Left ventricle myocardium inferior (tissue), 1 donor: ENCODE measurements at regions not wholly inside any gene's neighbourhood (a gene's known extent, or its start where the extent isn't known, plus 50 kb on each side); places are given as distances from the start of the nearest gene placed in this dataset.

ENCODE experiments used
- DNase-seq: peaks from one replicate; pipeline ENCODE4 v3.0.0-alpha.2; 2020
- H3K27ac ChIP-seq: fragments of 200-600 bp; replicated peaks from 2 replicates; pipeline ENCODE4 v1.8.0; 2021
- H3K27me3 ChIP-seq: fragments of 200-600 bp; 2 replicates; pipeline ENCODE4 v1.8.0; 2021; ENCODE audit warnings: low read depth
- H3K36me3 ChIP-seq: fragments of 200-600 bp; 2 replicates; pipeline ENCODE4 v1.8.0; 2021
- H3K4me1 ChIP-seq: fragments of 200-600 bp; 2 replicates; pipeline ENCODE4 v1.8.0; 2021
- H3K4me3 ChIP-seq: fragments of 200-600 bp; 2 replicates; pipeline ENCODE4 v1.8.0; 2021; ENCODE audit warnings: mild to moderate bottlenecking, moderate library complexity
- H3K9me3 ChIP-seq: fragments of 200-600 bp; replicated peaks from 2 replicates; pipeline ENCODE4 v1.8.0; 2021
- intact Hi-C: fragments of 100-400 bp; cut with micrococcal nuclease; formaldehyde crosslinking; loops from one replicate; pipeline ENCODE4 v1.11.0; 2022
- TF ChIP-seq, protein P1 (sequence below): fragments of 200-600 bp; IDR thresholded peaks from 2 replicates; pipeline ENCODE4 v1.8.0; 2021; ENCODE audit warnings: antibody characterized with exemption, mild to moderate bottlenecking, borderline replicate concordance
- donor health status: DM: no; HTN: yes; CAD: no; lungs with severe emphysema.

DNA sequence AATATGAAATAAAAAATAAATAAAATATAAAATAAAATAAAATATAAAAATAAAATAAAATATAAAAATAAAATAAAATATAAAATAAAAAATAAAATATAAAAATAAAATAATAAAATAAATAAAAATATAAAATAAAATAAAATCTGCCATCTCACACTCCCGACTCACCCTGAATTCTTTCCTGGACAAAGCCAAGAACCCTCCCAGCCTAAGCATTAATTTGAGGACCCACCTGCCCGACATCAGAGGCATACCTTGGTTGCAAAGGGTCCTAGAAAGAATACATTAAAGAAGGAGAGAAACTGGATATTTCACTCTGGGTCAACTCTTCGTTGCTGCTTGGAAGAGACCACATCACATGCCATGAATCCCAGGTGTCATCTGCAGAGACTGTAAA is 138.3 kb downstream of the CRLF2 start:
- H3K36me3 ChIP-seq = no peaks in the 10 kb centered on the region
- H3K27ac ChIP-seq = no peak overlapping the region
- peaks cover 26% of the 10 kb centered on the region for H3K9me3 ChIP-seq
- TF ChIP-seq, protein P1, sequence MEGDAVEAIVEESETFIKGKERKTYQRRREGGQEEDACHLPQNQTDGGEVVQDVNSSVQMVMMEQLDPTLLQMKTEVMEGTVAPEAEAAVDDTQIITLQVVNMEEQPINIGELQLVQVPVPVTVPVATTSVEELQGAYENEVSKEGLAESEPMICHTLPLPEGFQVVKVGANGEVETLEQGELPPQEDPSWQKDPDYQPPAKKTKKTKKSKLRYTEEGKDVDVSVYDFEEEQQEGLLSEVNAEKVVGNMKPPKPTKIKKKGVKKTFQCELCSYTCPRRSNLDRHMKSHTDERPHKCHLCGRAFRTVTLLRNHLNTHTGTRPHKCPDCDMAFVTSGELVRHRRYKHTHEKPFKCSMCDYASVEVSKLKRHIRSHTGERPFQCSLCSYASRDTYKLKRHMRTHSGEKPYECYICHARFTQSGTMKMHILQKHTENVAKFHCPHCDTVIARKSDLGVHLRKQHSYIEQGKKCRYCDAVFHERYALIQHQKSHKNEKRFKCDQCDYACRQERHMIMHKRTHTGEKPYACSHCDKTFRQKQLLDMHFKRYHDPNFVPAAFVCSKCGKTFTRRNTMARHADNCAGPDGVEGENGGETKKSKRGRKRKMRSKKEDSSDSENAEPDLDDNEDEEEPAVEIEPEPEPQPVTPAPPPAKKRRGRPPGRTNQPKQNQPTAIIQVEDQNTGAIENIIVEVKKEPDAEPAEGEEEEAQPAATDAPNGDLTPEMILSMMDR = no peak
- H3K4me3 ChIP-seq = no peak overlapping the region
- no peaks in the 10 kb centered on the region for H3K4me1 ChIP-seq
- no peak for DNase-seq
- no peaks in the 10 kb centered on the region for H3K27me3 ChIP-seq
- intact Hi-C loops = no loop called here

DNA sequence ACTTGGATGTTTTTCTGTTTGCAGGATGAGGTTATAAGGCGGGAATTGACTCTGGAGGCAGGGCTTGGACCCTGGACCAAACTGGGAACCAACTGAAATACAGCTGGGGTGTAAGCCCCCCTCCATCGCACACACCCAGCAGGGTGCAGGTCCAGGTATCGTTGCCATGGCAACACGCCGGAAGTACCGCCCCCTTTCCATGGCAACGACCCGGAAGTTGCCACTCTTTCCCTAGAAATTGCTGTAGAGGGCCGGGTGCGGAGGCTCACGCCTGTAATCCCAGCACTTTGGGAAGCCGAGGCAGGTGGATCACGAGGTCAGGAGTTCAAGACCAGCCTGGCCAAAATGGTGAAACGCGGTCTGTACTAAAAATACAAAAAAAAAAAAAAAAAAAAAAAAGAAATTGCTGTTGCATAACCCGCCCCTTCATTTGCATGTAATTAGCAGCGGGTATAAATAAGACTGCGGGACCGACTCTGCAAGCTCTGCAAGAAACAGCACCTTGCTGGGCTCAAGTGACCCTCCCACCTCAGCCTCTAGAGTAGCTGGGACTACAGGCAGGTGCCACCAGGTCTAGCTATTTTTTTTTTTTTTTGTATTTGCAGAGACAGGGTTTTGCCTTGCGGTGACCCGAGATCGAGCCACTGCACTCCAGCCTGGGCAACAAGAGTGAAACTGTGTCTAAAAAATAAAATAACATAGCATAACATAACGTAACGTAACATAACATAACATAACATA is 139.6 kb downstream of the CRLF2 start:
- no peaks in the 10 kb centered on the region for H3K36me3 ChIP-seq
- H3K27me3 ChIP-seq = no peaks in the 10 kb centered on the region
- H3K4me3 ChIP-seq = no peak overlapping the region
- TF ChIP-seq, protein P1 = no peak
- DNase-seq = no peak
- peaks cover 37% of the 10 kb centered on the region for H3K9me3 ChIP-seq
- no peak overlapping the region for H3K27ac ChIP-seq
- H3K4me1 ChIP-seq = no peaks in the 10 kb centered on the region
- intact Hi-C loops = no loop called here

DNA sequence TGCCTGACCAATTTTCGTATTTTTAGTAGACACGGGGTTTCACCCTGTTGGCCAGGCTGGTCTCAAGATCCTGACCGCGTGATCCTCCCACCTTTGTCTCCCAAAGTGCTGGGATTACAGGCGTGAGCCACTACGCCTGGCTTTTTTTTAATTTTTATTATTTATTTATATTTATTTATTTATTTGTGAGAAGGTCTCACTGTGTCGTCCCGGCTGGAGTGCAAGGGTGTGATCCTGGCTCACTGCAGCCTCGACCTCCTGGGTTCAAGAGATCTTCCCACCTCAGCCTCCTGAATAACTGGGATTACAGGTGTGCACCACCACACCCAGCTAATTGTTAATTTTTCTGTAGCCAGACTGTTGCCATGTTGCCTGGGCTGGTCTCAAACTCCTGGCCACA is 141.1 kb downstream of the CRLF2 start:
- no peak for DNase-seq
- Histone ChIP-seq H3K36me3 (no peaks in the 10 kb centered on the region), H3K4me3 (no peak overlapping the region), H3K9me3 (peaks cover 46% of the 10 kb centered on the region), H3K27me3 (no peaks in the 10 kb centered on the region), H3K4me1 (no peaks in the 10 kb centered on the region), H3K27ac (no peak overlapping the region)
- TF ChIP-seq, protein P1 = no peak
- intact Hi-C loops = no loop called here

DNA sequence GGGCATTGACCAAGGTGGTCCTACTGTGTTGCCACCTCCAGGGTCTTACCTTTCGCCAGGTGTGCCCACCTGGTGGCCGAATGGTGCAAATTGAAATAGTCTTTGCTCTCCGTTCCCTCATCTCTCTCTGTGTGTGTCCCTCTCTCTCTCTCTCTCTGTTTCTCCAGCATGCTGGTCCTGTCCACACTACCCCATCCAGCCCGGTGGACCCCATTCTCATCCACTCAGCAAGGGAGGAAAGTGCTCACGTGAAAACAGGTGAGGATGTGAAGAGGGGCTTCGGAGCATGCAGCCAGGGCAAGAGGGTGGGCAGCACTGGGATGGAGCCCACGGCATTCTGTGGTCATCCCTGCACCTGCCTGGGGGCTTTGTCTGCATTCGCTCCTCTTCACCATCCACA is 150.1 kb downstream of the CRLF2 start:
- DNase-seq = no peak
- TF ChIP-seq, protein P1 = no peak
- H3K4me3 ChIP-seq = no peak overlapping the region
- H3K4me1 ChIP-seq = no peaks in the 10 kb centered on the region
- intact Hi-C loops = no loop called here
- no peaks in the 10 kb centered on the region for H3K36me3 ChIP-seq
- H3K27ac ChIP-seq = no peak overlapping the region
- peaks cover 56% of the 10 kb centered on the region for H3K9me3 ChIP-seq
- peaks cover 6% of the 10 kb centered on the region for H3K27me3 ChIP-seq

DNA sequence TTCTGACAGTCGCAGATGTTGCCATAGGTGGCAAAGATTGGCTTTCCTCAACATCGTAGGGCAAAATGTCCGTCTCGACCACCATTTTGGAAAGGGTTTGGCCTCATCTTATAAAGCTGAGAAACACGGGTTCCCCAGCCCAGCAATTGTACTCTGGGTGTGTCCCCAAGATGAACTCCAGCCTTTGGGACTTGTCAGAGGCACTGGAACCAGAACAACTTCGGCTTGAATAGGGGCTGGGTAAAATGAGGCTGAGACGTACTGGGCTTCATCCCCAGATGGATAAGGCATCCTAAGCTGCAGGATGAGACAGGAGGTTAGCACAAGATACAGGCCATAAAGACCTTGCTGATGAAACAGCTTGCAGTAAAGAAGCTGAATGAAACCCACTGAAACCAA is 151.9 kb downstream of the CRLF2 start:
- DNase-seq = no peak
- Histone ChIP-seq H3K9me3 (peaks cover 46% of the 10 kb centered on the region), H3K4me3 (no peak overlapping the region), H3K4me1 (no peaks in the 10 kb centered on the region), H3K27ac (no peak overlapping the region), H3K27me3 (peaks cover 6% of the 10 kb centered on the region), H3K36me3 (no peaks in the 10 kb centered on the region)
- TF ChIP-seq, protein P1 = no peak
- intact Hi-C loops = no loop called here
